ENCODE measurements at regions not wholly inside any gene's neighbourhood (a gene's known extent, or its start where the extent isn't known, plus 50 kb on each side); places are given as distances from the start of the nearest gene placed in this dataset.

GRCh38 chr12:13595536-13596443 lies 385.6 kb downstream of the GRIN2B start:
- DNase-seq (ENCODE audit: low read depth, low spot score) = no peak

DNA sequence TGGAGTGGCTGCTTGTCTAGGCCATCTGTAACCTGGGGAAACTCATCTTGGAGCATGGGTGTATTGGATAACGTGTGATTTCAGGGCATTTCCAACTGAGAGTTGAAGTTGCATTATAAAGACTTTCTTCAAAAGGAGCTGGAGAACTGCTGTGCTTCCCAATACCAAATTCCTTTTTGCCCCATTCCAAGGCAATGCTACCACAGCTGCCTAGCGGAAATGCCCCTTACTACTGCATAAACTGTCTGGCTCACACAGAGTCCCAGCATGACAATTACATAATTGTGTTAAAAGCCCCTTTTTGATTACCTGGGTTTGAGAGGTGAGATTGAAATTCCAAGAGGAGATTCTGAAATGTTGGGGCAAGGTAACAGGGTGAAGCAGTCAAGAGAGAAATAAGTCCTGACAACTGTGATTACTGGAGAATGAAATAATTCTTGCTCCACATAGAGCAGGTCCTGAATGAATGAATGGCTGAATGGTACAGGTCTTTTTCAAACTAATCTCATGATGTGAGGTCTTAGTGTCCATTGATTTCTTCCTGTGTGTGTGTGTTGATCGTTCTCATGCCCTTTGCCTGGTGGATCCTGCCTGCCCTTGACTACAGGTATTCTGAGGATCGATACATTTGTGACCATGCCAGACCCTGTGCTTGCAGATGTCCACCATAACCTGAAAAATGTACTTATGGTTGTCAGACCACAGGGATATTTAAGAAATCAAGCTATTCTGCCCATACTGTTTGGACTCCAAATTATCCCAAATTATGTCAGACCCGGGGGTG lies 386.5 kb downstream of the GRIN2B start:
- no peak for DNase-seq (ENCODE audit: low read depth, low spot score)

- DNase-seq (ENCODE audit: low read depth, low spot score) = no peak
These were observed 389.1 kb downstream of the GRIN2B start for GRCh38 chr12:13592063-13592942.

GRCh38 chr12:13591488-13591887 lies 389.9 kb downstream of the GRIN2B start:
- no peak for DNase-seq (ENCODE audit: low read depth, low spot score)

- DNase-seq (ENCODE audit: low read depth, low spot score) = no peak
These were observed 390.3 kb downstream of the GRIN2B start for GRCh38 chr12:13591059-13591458.

DNA sequence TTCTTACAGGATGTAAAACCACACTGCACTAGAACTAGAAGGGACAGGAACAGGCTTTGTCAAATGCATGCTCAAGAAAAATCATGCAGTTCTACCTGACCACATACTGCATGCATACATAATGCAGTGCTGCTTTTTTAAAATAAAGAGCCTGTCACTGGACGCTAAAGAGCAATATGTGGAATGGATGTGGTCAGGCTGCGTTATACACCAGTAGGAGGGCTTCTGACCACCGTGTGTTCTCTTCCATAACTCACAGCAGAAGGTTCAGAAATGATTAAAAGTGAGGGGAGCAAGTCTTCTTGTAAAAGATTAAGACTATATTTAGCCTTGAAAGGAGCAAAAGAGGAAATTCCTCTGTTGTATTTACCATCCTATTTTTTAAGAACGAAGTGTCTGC lies 392.0 kb downstream of the EMP1 start:
- DNase-seq (ENCODE audit: low read depth, low spot score) = no peak

- no peak for DNase-seq (ENCODE audit: low read depth, low spot score)
These were observed 391.3 kb downstream of the EMP1 start for GRCh38 chr12:13587721-13588390.

- no peak for DNase-seq (ENCODE audit: low read depth, low spot score)
These were observed 389.8 kb downstream of the EMP1 start for GRCh38 chr12:13586361-13586760.

GRCh38 chr12:13584541-13584940 lies 388.0 kb downstream of the EMP1 start:
- DNase-seq (ENCODE audit: low read depth, low spot score) = no peak

GRCh38 chr12:13583630-13584029 lies 387.1 kb downstream of the EMP1 start:
- no peak for DNase-seq (ENCODE audit: low read depth, low spot score)

- no peak for DNase-seq (ENCODE audit: low read depth, low spot score)
These were observed 385.9 kb downstream of the EMP1 start for GRCh38 chr12:13582421-13582820.

- DNase-seq (ENCODE audit: low read depth, low spot score) = no peak
These were observed 384.5 kb downstream of the EMP1 start for GRCh38 chr12:13581031-13581430.

GRCh38 chr12:13580206-13580605 lies 383.7 kb downstream of the EMP1 start:
- DNase-seq (ENCODE audit: low read depth, low spot score) = no peak

DNA sequence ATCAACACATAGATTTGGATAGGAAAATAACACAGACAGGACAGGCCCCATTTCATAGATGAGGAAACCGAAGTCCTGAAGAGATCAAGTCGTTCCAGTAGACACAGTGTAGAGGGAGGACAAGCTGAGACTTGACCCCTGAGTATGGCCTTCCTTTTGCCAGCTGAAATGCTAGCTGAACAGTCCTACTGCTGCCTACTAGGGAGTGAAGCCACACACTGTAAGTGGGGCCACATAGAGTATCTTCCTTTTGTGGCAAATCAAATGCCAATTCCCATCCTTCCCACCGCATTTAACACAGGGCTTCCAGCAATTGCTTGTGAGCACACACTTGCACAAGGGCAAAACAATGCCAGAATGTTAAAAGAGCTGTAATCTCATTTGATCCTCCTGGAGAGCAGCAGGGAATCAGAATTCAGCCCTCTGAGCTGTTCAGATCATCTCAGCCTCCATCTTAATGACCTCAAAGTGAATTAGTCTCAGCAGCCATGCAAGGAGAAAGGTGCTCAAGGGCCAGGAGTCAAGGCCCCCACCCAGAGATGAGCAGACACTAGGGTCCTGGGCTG lies 380.5 kb downstream of the EMP1 start:
- DNase-seq (ENCODE audit: low read depth, low spot score) = no peak

GRCh38 chr12:13573698-13574321 lies 377.3 kb downstream of the EMP1 start:
- DNase-seq (ENCODE audit: low read depth, low spot score) = no peak

DNA sequence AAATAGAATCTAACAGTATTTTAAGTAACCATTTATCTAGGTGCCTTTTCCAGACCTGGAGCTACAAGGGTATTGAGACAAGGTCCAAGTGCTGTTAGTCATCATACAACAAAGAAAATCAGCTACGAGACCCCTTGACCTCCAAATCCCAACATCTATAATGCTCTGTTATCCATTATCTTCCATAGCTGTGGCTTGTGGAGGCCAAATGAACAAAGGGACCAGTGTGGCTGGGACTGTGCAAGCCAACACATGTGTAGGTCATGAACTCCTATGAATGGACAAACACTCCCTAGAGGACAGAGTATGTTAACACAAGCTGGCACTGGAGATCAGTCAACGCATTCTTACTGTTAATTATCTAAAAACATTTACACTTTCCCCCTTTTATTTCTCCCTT lies 374.5 kb downstream of the EMP1 start:
- DNase-seq (ENCODE audit: low read depth, low spot score) = no peak

DNA sequence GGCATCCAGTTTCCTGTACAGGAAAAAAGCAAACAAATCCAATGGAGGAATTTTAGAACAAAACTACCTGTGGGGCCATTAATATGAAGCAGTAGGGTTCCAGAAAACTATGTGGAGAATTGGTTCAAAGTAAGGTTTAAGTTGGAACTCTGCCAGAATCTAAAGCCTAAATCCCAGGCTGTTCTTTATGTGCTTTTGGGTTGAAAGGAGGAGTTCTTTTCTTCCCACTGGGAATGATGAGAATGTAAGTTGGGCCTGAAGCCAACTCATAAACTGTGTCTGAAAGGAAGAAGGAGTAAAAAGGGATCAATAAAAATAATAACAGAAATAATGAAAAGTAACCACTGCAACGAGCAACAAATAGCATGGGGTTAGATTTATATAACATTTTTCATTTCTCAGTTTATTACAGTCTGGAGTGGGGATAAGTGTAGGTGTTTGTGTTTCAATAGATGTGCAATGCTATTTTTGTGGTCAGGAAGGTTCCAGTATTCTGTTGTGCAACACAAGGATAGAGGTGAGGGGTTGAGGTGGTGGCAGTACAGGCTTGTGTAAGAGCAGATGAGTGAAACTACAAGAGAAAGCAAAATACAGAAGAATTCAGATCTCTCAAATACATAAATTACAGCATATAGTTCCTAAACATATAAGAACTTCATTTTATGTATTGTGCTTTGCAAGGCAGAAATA lies 373.6 kb downstream of the EMP1 start:
- no peak for DNase-seq (ENCODE audit: low read depth, low spot score)

GRCh38 chr12:13566292-13566691 lies 369.8 kb downstream of the EMP1 start:
- no peak for DNase-seq (ENCODE audit: low read depth, low spot score)

DNA sequence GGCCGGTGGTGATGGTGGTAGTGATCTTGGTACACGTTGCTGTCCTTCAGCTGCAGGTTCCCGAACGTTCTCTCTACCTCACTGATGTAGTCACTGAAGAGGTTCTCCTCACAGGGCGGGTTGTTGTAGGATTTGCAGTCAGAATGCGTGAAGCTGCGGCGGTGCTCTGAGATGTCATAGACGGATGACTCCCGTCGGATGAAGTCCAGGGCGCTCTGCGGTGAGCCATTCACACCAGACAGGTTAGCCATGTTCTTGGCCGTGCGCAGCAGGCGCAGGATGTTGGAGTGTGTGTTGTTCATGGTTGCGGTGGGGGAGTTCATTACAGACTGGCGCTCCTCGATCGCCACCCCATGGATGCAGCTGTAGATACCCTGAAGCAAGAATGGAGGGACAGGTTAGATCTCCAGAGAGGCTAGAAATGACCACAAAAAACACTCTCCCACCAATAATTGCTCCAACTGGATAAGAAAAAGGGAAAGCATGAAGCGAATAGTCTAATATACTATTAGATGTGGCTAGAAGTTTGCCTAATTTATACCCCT lies 367.8 kb downstream of the EMP1 start:
- no peak for DNase-seq (ENCODE audit: low read depth, low spot score)

DNA sequence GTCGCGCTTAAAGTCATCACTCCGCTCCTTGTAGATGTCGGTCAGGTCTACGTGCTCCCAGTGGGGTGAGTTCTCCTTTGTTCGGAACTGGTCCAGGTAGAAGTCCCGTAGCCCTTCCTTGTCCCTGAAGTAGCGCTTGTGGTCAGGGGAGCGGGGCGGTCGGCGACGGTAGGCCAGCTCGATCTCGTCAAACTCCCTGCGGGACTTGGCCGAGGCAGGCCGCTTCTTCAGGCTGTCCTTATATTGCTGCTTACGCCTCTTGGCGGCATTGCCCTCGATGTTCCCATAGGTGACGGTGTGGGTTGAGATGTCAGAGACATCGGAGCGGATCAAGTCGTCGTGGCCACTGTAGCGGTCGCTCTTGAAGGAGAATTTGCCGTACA lies 367.2 kb downstream of the EMP1 start:
- no peak for DNase-seq (ENCODE audit: low read depth, low spot score)

All from activated CD4-positive, CD25-positive, alpha-beta regulatory T cell treated with anti-CD3 and anti-CD28 coated beads, Interleukin-2, amount 50 U/mL, for 16 hours (primary cell).